Esophagus (tissue), 2 donors: ENCODE measurements at regions not wholly inside any gene's neighbourhood (a gene's known extent, or its start where the extent isn't known, plus 50 kb on each side); places are given as distances from the start of the nearest gene placed in this dataset.
A peak's percentile ranks its signal among the peaks of the same experiment; 100 is the strongest.

Experiments used
- H3K27ac ChIP-seq, 2 donors: one replicate each; pipeline ENCODE4 v1.5.1; 2013; ENCODE audit warnings: low read depth in 2 of 2, mild to moderate bottlenecking in 2 of 2, inconsistent platforms in 1 of 2, low read length in 1 of 2, moderate library complexity in 1 of 2
- H3K27me3 ChIP-seq, 2 donors: one replicate each; pipeline ENCODE4 v1.6.1; 2013; ENCODE audit warnings: low read length in 2 of 2, control low read depth in 1 of 2, mild to moderate bottlenecking in 1 of 2; ENCODE audit not compliant: insufficient read depth in 2 of 2, control insufficient read depth in 1 of 2
- H3K36me3 ChIP-seq, 2 donors: one replicate each; pipeline ENCODE4 v1.6.1; 2013; ENCODE audit warnings: low read length in 1 of 2; ENCODE audit not compliant: control insufficient read depth in 2 of 2, insufficient read depth in 2 of 2
- H3K4me1 ChIP-seq, 2 donors: one replicate each; pipeline ENCODE4 v1.6.1; 2013; ENCODE audit warnings: low read length in 1 of 2; ENCODE audit not compliant: control insufficient read depth in 2 of 2, insufficient read depth in 2 of 2
- H3K4me3 ChIP-seq, 2 donors: one replicate each; pipeline ENCODE4 v1.5.1; 2013; ENCODE audit warnings: low read length in 2 of 2, mild to moderate bottlenecking in 2 of 2, low read depth in 1 of 2, moderate library complexity in 1 of 2
- H3K9me3 ChIP-seq, 2 donors: one replicate each; pipeline ENCODE4 v1.6.1; 2013; ENCODE audit warnings: mild to moderate bottlenecking in 2 of 2, low read depth in 1 of 2, low read length in 1 of 2, moderate library complexity in 1 of 2; ENCODE audit not compliant: control insufficient read depth in 2 of 2, insufficient read depth in 1 of 2
- WGBS, 2 donors: extraction: QIAGEN DNeasy Blood & Tissue Kit; methylation state at CpG; one replicate each; pipeline ENCODE4 v1.1.7; 2013; 5-methylcytosine and 5-hydroxymethylcytosine counted together
- donor health status: healthy with polysubstance abuse.
- donor health status: Bipolar disorder and iron deficiency.

- Histone ChIP-seq H3K4me3 (no peak overlapping the region), H3K9me3 (no peaks in the 10 kb centered on the region), H3K4me1 (no peaks in the 10 kb centered on the region), H3K27ac (no peak overlapping the region), H3K36me3 (no peaks in the 10 kb centered on the region), H3K27me3 (no peaks in the 10 kb centered on the region)
- 42 to 45% methylated on average over 3 of the region's 3 CpGs for WGBS, 2 donors
Measured at GRCh38 chr5:87010736-87011135, 256.9 kb upstream of the RASA1 start.

GRCh38 chr5:87015901-87016300 is 251.8 kb upstream of the RASA1 start:
- H3K4me3 ChIP-seq = no peak overlapping the region
- no peaks in the 10 kb centered on the region for H3K36me3 ChIP-seq
- no peaks in the 10 kb centered on the region for H3K9me3 ChIP-seq
- H3K27me3 ChIP-seq = no peaks in the 10 kb centered on the region
- H3K4me1 ChIP-seq = peaks cover 3 to 6% of the 10 kb centered on the region in 2 donors
- H3K27ac ChIP-seq = no peak overlapping the region
- 69 to 70% methylated on average over 1 of the region's 1 CpG for WGBS, 2 donors

- H3K36me3 ChIP-seq = no peaks in the 10 kb centered on the region
- H3K27me3 ChIP-seq = no peaks in the 10 kb centered on the region
- H3K4me1 ChIP-seq = peaks cover 3 to 6% of the 10 kb centered on the region in 2 donors
- H3K27ac ChIP-seq = peak overlapping the region in 1 of 2 donors; percentile 37
- no peak overlapping the region for H3K4me3 ChIP-seq
- H3K9me3 ChIP-seq = no peaks in the 10 kb centered on the region
- 26% methylated on average over 4 of the region's 4 CpGs for WGBS, 2 donors
Measured at GRCh38 chr5:87020099-87020934, 247.4 kb upstream of the RASA1 start.

- WGBS, 2 donors = 34 to 37% methylated on average over 6 of the region's 6 CpGs
- Histone ChIP-seq H3K27me3 (no peaks in the 10 kb centered on the region), H3K4me1 (peaks cover 3 to 6% of the 10 kb centered on the region in 2 donors), H3K9me3 (no peaks in the 10 kb centered on the region), H3K36me3 (no peaks in the 10 kb centered on the region), H3K4me3 (no peak overlapping the region), H3K27ac (no peak overlapping the region)
Measured at GRCh38 chr5:87022415-87022814, 245.3 kb upstream of the RASA1 start.

- Histone ChIP-seq H3K36me3 (no peaks in the 10 kb centered on the region), H3K4me1 (no peaks in the 10 kb centered on the region)
- 69 to 72% methylated on average over 1 of the region's 1 CpG for WGBS, 2 donors
Measured at GRCh38 chr5:87027570-87027969, 240.1 kb upstream of the RASA1 start.

GRCh38 chr5:87029951-87030350 is 237.7 kb upstream of the RASA1 start:
- H3K4me1 ChIP-seq = no peaks in the 10 kb centered on the region
- WGBS, 2 donors = 90 to 91% methylated on average over 7 of the region's 7 CpGs
- H3K27ac ChIP-seq = no peak overlapping the region
- H3K9me3 ChIP-seq = peaks cover 0 to 3% of the 10 kb centered on the region in 2 donors
- H3K36me3 ChIP-seq = no peaks in the 10 kb centered on the region
- no peak overlapping the region for H3K4me3 ChIP-seq
- H3K27me3 ChIP-seq = no peaks in the 10 kb centered on the region

More at GRCh38 chr5:87027570-87027969, 240.1 kb upstream of the RASA1 start:
- peaks cover 0 to 3% of the 10 kb centered on the region in 2 donors for H3K9me3 ChIP-seq
- no peaks in the 10 kb centered on the region for H3K27me3 ChIP-seq
- no peak overlapping the region for H3K4me3 ChIP-seq
- no peak overlapping the region for H3K27ac ChIP-seq

- no peak overlapping the region for H3K27ac ChIP-seq
- no peak overlapping the region for H3K4me3 ChIP-seq
- H3K9me3 ChIP-seq = peaks cover 0 to 3% of the 10 kb centered on the region in 2 donors
- H3K36me3 ChIP-seq = no peaks in the 10 kb centered on the region
- H3K27me3 ChIP-seq = no peaks in the 10 kb centered on the region
- no peaks in the 10 kb centered on the region for H3K4me1 ChIP-seq
- WGBS, 2 donors = 80 to 82% methylated on average over 7 of the region's 7 CpGs
Measured at GRCh38 chr5:87030699-87031098, 237.0 kb upstream of the RASA1 start.

GRCh38 chr5:87034557-87034956 is 233.1 kb upstream of the RASA1 start:
- Histone ChIP-seq H3K27me3 (no peaks in the 10 kb centered on the region), H3K4me1 (no peaks in the 10 kb centered on the region), H3K9me3 (peaks cover 0 to 3% of the 10 kb centered on the region in 2 donors), H3K27ac (no peak overlapping the region), H3K4me3 (no peak overlapping the region), H3K36me3 (no peaks in the 10 kb centered on the region)
- WGBS, 2 donors = 78% methylated on average over 2 of the region's 2 CpGs

- no peaks in the 10 kb centered on the region for H3K4me1 ChIP-seq
- no peak overlapping the region for H3K27ac ChIP-seq
- no peaks in the 10 kb centered on the region for H3K36me3 ChIP-seq
- no peaks in the 10 kb centered on the region for H3K27me3 ChIP-seq
- H3K9me3 ChIP-seq = no peaks in the 10 kb centered on the region
- WGBS, 2 donors = 76 to 81% methylated on average over 7 of the region's 7 CpGs
- H3K4me3 ChIP-seq = no peak overlapping the region
Measured at GRCh38 chr5:87042554-87042953, 225.1 kb upstream of the RASA1 start.

GRCh38 chr5:87048156-87048555 is 219.5 kb upstream of the RASA1 start:
- Histone ChIP-seq H3K4me1 (no peaks in the 10 kb centered on the region), H3K27ac (no peak overlapping the region), H3K36me3 (no peaks in the 10 kb centered on the region), H3K9me3 (no peaks in the 10 kb centered on the region), H3K27me3 (no peaks in the 10 kb centered on the region), H3K4me3 (no peak overlapping the region)
- 86 to 91% methylated on average over 1 of the region's 1 CpG for WGBS, 2 donors
